KMS-11 (cell line): ENCODE measurements at regions not wholly inside any gene's neighbourhood (a gene's known extent, or its start where the extent isn't known, plus 50 kb on each side); places are given as distances from the start of the nearest gene placed in this dataset.

ENCODE experiments used
- H2AFZ ChIP-seq: fragments of 200-600 bp; sonication (generic); 2 replicates; pipeline ENCODE4 v1.6.1; 2016; ENCODE audit warnings: antibody characterized with exemption, mixed run types, low read depth
- H3K27ac ChIP-seq: fragments of 200-600 bp; sonication (generic); 2 replicates; pipeline ENCODE4 v1.6.1; 2016; ENCODE audit warnings: mild to moderate bottlenecking, mixed run types
- H3K27me3 ChIP-seq: fragments of 200-600 bp; sonication (generic); 2 replicates; pipeline ENCODE4 v1.6.1; 2017; ENCODE audit warnings: mild to moderate bottlenecking, low read depth, mixed run types, moderate library complexity; ENCODE audit not compliant: insufficient read depth
- H3K36me3 ChIP-seq: fragments of 200-600 bp; sonication (generic); 2 replicates; pipeline ENCODE4 v1.6.1; 2017; ENCODE audit warnings: mild to moderate bottlenecking, mixed run types; ENCODE audit not compliant: insufficient read depth
- H3K4me1 ChIP-seq: fragments of 200-600 bp; sonication (generic); 2 replicates; pipeline ENCODE4 v1.6.1; 2016; ENCODE audit warnings: mild to moderate bottlenecking, low read depth, mixed run types; ENCODE audit not compliant: poor library complexity, severe bottlenecking
- H3K4me2 ChIP-seq: fragments of 200-600 bp; sonication (generic); 2 replicates; pipeline ENCODE4 v1.7.0; 2016; ENCODE audit warnings: mild to moderate bottlenecking, mixed run types
- H3K4me3 ChIP-seq: fragments of 200-600 bp; sonication (generic); IDR thresholded peaks from 2 replicates; pipeline ENCODE4 v1.6.1; 2017; ENCODE audit warnings: low read depth, low read length, mixed read lengths; ENCODE audit not compliant: insufficient read depth
- H3K79me2 ChIP-seq: fragments of 200-600 bp; sonication (generic); 2 replicates; pipeline ENCODE4 v1.6.1; 2016; ENCODE audit warnings: low read depth, mixed run types; ENCODE audit not compliant: insufficient read depth
- H3K9ac ChIP-seq: fragments of 200-600 bp; sonication (generic); 2 replicates; pipeline ENCODE4 v1.6.1; 2016; ENCODE audit warnings: mild to moderate bottlenecking, mixed run types
- H4K20me1 ChIP-seq: fragments of 200-600 bp; sonication (generic); 2 replicates; pipeline ENCODE4 v1.6.1; 2016; ENCODE audit warnings: mild to moderate bottlenecking, mixed run types; ENCODE audit not compliant: insufficient read depth
- CTCF ChIP-seq: fragments of 200-600 bp; sonication (generic); conservative IDR thresholded peaks from 2 replicates; pipeline ENCODE4 v1.6.1; 2017; ENCODE audit warnings: low read depth, mild to moderate bottlenecking, antibody characterized with exemption, low read length, moderate library complexity, mixed read lengths

- no peak overlapping the region for H3K27ac ChIP-seq
- no peak overlapping the region for H3K9ac ChIP-seq
- H3K4me3 ChIP-seq, result no peak overlapping the region
- H3K36me3 ChIP-seq, result no peaks in the 10 kb centered on the region
- no peak overlapping the region for H2AFZ ChIP-seq
- H3K4me2 ChIP-seq, result no peak overlapping the region
- H3K79me2 ChIP-seq, result no peaks in the 10 kb centered on the region
- TF ChIP-seq CTCF, result no peak
- no peaks in the 10 kb centered on the region for H3K4me1 ChIP-seq
- no peaks in the 10 kb centered on the region for H3K27me3 ChIP-seq
- H4K20me1 ChIP-seq, result no peaks in the 10 kb centered on the region
Measured at GRCh38 chr4:177237291-177237690, 72.4 kb upstream of the NEIL3 start.

- H3K9ac ChIP-seq, result no peak overlapping the region
- H3K36me3 ChIP-seq, result no peaks in the 10 kb centered on the region
- no peak overlapping the region for H3K4me2 ChIP-seq
- H2AFZ ChIP-seq, result no peak overlapping the region
- H3K27ac ChIP-seq, result no peak overlapping the region
- no peaks in the 10 kb centered on the region for H3K4me1 ChIP-seq
- no peaks in the 10 kb centered on the region for H3K27me3 ChIP-seq
- TF ChIP-seq CTCF, result no peak
- H3K79me2 ChIP-seq, result no peaks in the 10 kb centered on the region
- H4K20me1 ChIP-seq, result no peaks in the 10 kb centered on the region
- no peak overlapping the region for H3K4me3 ChIP-seq
Measured at GRCh38 chr4:177239477-177239876, 70.2 kb upstream of the NEIL3 start.

GRCh38 chr4:177239878-177240277, 69.8 kb upstream of the NEIL3 start:
- Histone ChIP-seq H3K9ac (no peak overlapping the region), H3K36me3 (no peaks in the 10 kb centered on the region), H2AFZ (no peak overlapping the region), H3K27me3 (no peaks in the 10 kb centered on the region), H3K4me1 (no peaks in the 10 kb centered on the region), H3K4me2 (no peak overlapping the region), H4K20me1 (no peaks in the 10 kb centered on the region), H3K27ac (no peak overlapping the region), H3K4me3 (no peak overlapping the region), H3K79me2 (no peaks in the 10 kb centered on the region)
- TF ChIP-seq CTCF, result no peak

- H3K9ac ChIP-seq, result no peak overlapping the region
- H3K4me1 ChIP-seq, result no peaks in the 10 kb centered on the region
- H3K27me3 ChIP-seq, result no peaks in the 10 kb centered on the region
- H3K4me2 ChIP-seq, result no peak overlapping the region
- H3K4me3 ChIP-seq, result no peak overlapping the region
- no peak overlapping the region for H2AFZ ChIP-seq
- no peak for TF ChIP-seq CTCF
- no peaks in the 10 kb centered on the region for H3K79me2 ChIP-seq
- H3K36me3 ChIP-seq, result no peaks in the 10 kb centered on the region
- H4K20me1 ChIP-seq, result no peaks in the 10 kb centered on the region
- H3K27ac ChIP-seq, result no peak overlapping the region
Measured at GRCh38 chr4:177242651-177243286, 66.9 kb upstream of the NEIL3 start.
